ENCODE measurements at regions not wholly inside any gene's neighbourhood (a gene's known extent, or its start where the extent isn't known, plus 50 kb on each side); places are given as distances from the start of the nearest gene placed in this dataset.

GRCh38 chr5:96530901-96531300 is 97.9 kb upstream of the PCSK1 start:
- H3K27me3 ChIP-seq (replicated peaks in 1 of 7), result no peaks in the 10 kb centered on the region
- H3K9me3 ChIP-seq, result no peaks in the 10 kb centered on the region
- no peak overlapping the region for H3K4me3 ChIP-seq
- no peaks in the 10 kb centered on the region for H3K36me3 ChIP-seq
- no peak for TF ChIP-seq CTCF (IDR thresholded peaks at IDR 0.05 in 8 of 11, conservative IDR thresholded peaks at IDR 0.05 in 3 of 11)
- no peak for TF ChIP-seq POLR2AphosphoS5 (IDR thresholded peaks at IDR 0.05)
- TF ChIP-seq POLR2A (IDR thresholded peaks at IDR 0.05), result no peak
- no peak for DNase-seq
- H3K27ac ChIP-seq, result no peak overlapping the region
- intact Hi-C loops (cut with DNase I; ENCODE audit: low total_unique reads), result no loop called here
- no peaks in the 10 kb centered on the region for H3K4me1 ChIP-seq

DNA sequence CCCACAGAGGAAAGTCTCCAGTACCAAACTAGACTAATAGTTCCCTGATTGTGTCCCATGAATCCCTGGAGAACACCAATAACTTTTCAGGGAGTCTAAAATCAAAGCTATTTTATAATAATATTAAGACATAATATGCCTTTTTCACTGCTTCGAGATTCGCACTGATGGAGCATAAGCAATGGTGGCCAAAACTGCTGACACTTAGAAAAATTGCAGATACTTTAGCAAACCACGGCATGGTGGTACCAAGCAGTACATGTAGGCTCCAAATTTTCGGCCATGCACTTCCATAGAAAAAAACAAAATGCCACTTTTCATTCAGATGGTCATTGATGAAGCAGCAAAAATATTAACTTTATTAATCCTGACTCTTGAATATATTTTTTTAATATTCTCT is 100.3 kb upstream of the PCSK1 start:
- intact Hi-C loops (cut with DNase I; ENCODE audit: low total_unique reads), result no loop called here
- Histone ChIP-seq H3K27ac (no peak overlapping the region), H3K9me3 (no peaks in the 10 kb centered on the region), H3K4me3 (no peak overlapping the region), H3K36me3 (no peaks in the 10 kb centered on the region), H3K27me3 (replicated peaks in 1 of 7) (no peaks in the 10 kb centered on the region), H3K4me1 (peaks cover 0 to 18% (median 0%) of the 10 kb centered on the region in 6 donors)
- DNase-seq, result no peak
- WGBS, 5 donors, result 88 to 96% (median 92%) methylated on average over 4 of the region's 4 CpGs
- no peak for TF ChIP-seq POLR2A (IDR thresholded peaks at IDR 0.05)
- no peak for TF ChIP-seq CTCF (IDR thresholded peaks at IDR 0.05 in 8 of 11, conservative IDR thresholded peaks at IDR 0.05 in 3 of 11)
- TF ChIP-seq POLR2AphosphoS5 (IDR thresholded peaks at IDR 0.05), result no peak

- Histone ChIP-seq H3K4me3 (no peak overlapping the region), H3K27ac (peak overlapping the region in 5 of 8 donors; percentile 17 to 55 (median 42)), H3K36me3 (no peaks in the 10 kb centered on the region), H3K4me1 (peaks cover 0 to 19% (median 0%) of the 10 kb centered on the region in 6 donors), H3K9me3 (no peaks in the 10 kb centered on the region), H3K27me3 (replicated peaks in 1 of 7) (no peaks in the 10 kb centered on the region)
- TF ChIP-seq POLR2AphosphoS5 (IDR thresholded peaks at IDR 0.05) (no peak), POLR2A (IDR thresholded peaks at IDR 0.05) (no peak), CTCF (IDR thresholded peaks at IDR 0.05 in 8 of 11, conservative IDR thresholded peaks at IDR 0.05 in 3 of 11) (no peak)
- DNase-seq, result no peak
- intact Hi-C loops (cut with DNase I; ENCODE audit: low total_unique reads), result no loop called here
- 46 to 59% (median 56%) methylated on average over 3 of the region's 3 CpGs for WGBS, 5 donors
Measured at GRCh38 chr5:96537386-96537785, 104.3 kb upstream of the PCSK1 start.

- Histone ChIP-seq H3K9me3 (no peaks in the 10 kb centered on the region), H3K27ac (no peak overlapping the region), H3K4me1 (peaks cover 0 to 19% (median 0%) of the 10 kb centered on the region in 6 donors), H3K27me3 (replicated peaks in 1 of 7) (no peaks in the 10 kb centered on the region), H3K4me3 (no peak overlapping the region), H3K36me3 (no peaks in the 10 kb centered on the region)
- no peak for DNase-seq
- TF ChIP-seq POLR2AphosphoS5 (IDR thresholded peaks at IDR 0.05), result no peak
- TF ChIP-seq POLR2A (IDR thresholded peaks at IDR 0.05), result no peak
- no peak for TF ChIP-seq CTCF (IDR thresholded peaks at IDR 0.05 in 8 of 11, conservative IDR thresholded peaks at IDR 0.05 in 3 of 11)
- intact Hi-C loops (cut with DNase I; ENCODE audit: low total_unique reads), result no loop called here
- 54 to 87% (median 82%) methylated on average over 1 of the region's 1 CpG for WGBS, 5 donors
Measured at GRCh38 chr5:96538808-96539250, 105.8 kb upstream of the PCSK1 start.
